HG03139 (cell line): ENCODE measurements at regions not wholly inside any gene's neighbourhood (a gene's known extent, or its start where the extent isn't known, plus 50 kb on each side); places are given as distances from the start of the nearest gene placed in this dataset.
"Not testable (repeated sequence)": the region's sequence is repeated elsewhere in the genome, so short reads cannot be mapped to it uniquely, and the experiment has no call there.

Source experiments
- ATAC-seq: cut with Tn5 transposase; IDR thresholded peaks from one replicate; pipeline ENCODE4 v1.9.1; 2021; ENCODE audit not compliant: unreplicated experiment

- not testable (repeated sequence) for ATAC-seq
Measured at GRCh38 chr16:21487956-21488355, 111.4 kb upstream of the METTL9 start.

DNA sequence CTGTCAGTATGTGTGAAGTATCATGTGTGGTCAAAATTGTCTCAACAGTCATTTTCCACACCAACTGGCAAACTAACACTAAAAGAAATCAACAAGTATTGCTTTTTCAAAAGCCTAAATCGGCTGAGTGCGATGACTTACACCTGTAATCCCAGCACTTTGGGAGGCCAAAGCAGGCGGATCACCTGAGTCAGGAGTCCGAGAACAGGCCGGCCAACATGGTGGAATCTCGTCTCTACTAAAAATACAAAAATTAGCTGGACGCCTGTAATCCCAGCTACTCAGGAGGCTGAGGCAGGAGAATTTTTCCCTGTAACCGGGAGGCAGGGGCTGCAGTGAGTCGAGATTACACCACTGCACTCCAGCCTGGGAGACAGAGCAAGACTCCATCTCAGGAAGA, 100.3 kb upstream of the METTL9 start:
- ATAC-seq: not testable (repeated sequence)

DNA sequence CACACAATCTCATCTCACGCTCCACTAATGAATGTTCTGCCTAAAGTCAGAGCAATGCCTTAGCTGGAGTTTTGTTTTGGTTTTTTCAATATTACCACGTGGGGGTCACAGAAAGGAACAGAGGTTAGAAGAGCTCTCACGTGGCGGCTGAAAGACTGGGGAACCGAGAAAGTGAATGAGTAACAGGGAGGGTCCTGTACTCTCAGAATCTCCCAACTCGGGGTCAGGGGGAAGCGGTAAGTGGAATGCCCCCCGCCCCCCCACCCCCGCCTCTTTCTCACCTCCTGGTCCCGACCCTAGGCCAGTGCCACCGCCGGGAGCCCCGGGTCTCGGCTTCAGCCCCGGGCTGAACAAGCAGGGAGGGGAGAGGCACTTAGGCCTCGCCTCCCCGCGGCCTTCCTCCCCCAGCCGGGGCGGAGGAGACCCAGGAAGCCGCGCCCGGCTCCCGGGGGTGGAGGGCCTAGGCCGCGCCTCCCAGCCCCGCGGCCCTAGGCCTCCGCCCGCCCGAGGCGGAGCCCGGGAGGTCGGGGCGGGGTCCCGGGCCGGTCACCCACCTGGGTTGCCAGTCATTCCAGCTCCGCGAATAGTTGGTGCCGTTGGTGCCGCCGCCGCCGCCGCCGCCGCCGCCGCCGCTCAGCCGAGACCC, 98.0 kb upstream of the METTL9 start:
- ATAC-seq: peak; percentile 35

- peak; percentile 53 for ATAC-seq
Measured at GRCh38 chr16:21501869-21502667, 97.3 kb upstream of the METTL9 start.

- ATAC-seq: not testable (repeated sequence)
Measured at GRCh38 chr16:21503574-21503920, 95.8 kb upstream of the METTL9 start.

GRCh38 chr16:21503941-21504832, 95.2 kb upstream of the METTL9 start:
- ATAC-seq: not testable (repeated sequence)

DNA sequence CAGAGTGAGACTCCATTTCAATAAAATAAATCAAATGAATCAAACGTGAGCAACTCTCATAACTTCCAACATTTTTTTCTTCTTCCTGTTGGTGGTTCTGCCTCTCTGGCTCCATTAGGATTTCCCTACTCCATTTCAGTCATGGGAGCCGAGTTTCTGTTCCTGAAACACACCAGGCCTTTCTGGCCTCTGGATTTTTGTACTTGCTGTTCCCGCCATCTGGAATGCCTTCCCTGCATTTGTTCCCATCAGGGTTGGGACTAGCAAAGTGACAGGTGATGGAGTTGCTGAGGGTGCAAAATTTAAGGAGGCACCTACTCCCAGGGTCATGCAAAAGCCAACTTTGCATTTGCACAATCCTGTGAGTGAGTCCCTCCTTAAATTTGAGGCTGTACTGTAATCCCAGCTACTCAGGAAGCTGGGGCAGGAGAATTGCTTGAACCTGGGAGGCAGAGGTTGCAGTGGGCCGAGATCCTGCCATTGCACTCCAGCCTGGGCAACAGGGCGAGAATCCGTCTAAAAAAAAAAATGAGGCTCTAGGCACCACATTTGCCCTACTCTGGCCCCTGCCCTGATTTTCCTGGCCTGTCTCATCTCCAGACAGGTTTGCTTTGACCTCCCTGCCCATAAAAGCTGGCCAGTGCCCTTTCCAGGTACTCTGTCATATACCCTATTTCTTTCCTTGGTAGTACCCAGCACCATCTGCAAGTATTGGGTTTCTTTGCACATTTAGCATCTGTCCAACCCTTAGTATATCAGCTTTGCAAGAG, 93.4 kb upstream of the METTL9 start:
- not testable (repeated sequence) for ATAC-seq

- peak; percentile 50 for ATAC-seq
Measured at GRCh38 chr16:21506857-21507456, 92.4 kb upstream of the METTL9 start.

- ATAC-seq: not testable (repeated sequence)
Measured at GRCh38 chr16:21507631-21508305, 91.6 kb upstream of the METTL9 start.

GRCh38 chr16:21508661-21509436, 90.5 kb upstream of the METTL9 start:
- not testable (repeated sequence) for ATAC-seq

GRCh38 chr16:21509437-21510086, 89.8 kb upstream of the METTL9 start:
- ATAC-seq: not testable (repeated sequence)

DNA sequence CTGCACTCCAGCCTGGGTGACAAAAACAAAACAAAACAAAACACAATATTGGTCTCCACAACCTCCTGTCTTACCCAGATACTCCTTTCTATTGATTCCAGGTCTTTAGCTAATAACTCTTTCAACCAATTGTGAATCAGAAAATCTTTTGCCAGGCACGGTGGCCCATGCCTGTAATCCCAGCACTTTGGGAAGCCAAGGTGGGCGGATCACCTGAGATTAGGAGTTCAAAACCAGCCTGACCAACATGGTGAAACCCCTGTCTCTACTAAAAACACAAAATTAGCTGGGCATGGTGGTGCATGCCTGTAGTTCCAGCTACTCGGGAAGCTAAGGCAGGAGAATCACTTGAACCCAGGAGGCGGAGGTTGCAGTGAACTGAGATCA, 88.5 kb upstream of the METTL9 start:
- not testable (repeated sequence) for ATAC-seq

DNA sequence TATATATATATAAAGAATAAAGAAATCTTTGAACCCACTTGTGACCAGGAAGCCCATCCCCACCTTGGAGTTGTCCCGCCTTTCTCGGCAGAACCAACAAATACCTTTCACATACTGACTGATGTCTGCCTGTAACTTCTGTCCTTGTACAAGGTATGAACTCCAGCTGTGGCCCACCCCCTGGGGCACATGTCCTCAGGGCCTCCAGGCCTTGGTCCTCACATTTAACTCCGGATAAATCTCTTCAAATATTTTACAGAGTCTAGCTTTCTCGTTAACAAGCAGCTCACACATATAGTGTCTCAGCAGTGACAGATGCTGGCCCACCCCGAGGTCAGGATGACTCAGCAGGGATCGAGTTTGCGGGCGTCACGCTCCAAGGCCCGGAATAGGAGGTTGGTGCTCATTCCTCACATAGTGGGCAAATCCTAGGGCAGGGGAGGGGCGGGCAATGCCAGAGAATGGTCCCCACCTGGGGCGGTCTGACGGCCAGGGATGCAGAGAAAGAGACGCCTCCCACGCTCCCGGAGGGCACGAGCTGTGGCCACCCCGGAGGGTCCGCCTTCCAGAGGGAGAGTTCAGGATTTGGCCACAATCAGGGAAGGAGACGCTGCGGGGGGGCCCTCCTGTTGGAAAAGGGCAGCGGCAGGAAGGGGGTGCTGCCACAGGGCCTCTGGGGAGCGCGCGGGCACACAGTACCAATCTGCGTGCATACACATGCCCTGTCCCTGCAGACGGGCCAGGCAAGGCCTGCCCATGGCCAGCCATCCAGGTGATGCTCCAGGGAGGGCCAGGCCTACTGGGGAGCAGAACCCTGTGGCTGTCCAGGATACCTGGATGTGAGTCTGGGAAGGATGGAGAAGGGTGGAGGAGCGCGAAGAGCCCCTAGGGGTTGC, 87.8 kb upstream of the METTL9 start:
- ATAC-seq: not testable (repeated sequence)

DNA sequence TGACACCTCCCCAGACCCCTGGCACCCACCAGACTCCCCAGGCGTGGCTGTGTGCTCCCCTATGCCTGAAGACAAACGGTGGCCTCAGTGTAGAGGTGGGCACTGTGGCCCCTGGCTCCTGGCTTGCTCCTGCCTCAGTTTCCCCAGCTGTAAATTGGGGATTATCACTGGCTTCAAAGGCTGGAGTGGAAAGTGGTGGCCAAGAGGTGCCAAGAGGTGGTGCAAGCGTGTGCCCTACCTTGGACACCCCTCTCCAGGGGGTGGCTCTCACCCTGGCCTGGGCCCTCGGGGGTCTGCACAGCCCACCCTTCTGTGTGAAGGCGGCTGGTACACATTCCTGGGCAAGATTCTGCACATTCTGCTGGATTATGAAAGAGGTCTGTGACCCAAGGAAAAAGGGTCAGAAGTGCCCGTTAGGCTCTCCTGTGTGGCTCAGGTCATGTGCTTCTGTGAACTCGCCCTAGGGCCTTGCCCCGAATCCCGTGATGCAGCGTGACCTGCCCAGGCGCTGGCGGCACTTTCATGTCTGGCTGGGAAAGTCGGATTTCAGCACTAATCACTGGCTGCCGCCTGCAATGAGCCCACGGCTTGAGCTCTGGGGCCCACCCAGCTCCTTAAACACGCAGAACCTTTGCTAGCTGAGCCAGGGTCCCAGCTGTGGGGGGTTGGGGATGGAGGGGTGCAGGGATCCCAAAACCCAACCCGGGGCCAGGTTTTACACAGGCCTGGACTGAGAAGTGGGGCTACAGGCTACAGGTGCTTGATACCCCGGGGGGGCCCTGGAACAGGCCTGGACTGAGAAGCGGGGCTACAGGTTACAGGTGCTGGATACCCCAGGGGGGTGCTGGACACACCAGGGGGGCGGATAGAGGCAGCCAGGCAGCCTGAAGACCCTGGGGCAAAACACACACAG, 86.8 kb upstream of the METTL9 start:
- not testable (repeated sequence) for ATAC-seq

DNA sequence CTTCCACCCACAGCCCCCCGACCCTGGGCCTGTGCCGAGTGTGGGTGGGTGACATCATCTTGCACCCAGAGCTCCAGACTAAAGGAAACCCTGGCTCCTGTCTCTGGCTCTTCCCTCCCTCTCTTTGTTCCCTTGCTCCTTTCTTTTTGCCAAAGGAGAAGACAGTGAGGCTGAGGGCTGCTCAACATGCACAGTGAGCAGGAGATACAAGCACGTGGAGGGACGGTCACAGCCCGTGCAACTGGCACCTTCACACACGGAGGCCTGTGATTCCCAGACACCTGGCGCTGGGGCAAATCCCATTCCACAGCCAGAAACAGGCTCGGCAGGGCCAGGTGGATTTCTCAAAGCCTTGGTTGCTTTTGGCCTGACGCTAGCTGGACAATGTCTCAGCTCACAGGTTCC, 86.0 kb upstream of the METTL9 start:
- ATAC-seq: not testable (repeated sequence)

GRCh38 chr16:21513812-21514473, 85.4 kb upstream of the METTL9 start:
- not testable (repeated sequence) for ATAC-seq
